SKM-1 treated with dmso at 0.1 percent for 144 hours (cell line): ENCODE measurements at regions not wholly inside any gene's neighbourhood (a gene's known extent, or its start where the extent isn't known, plus 50 kb on each side); places are given as distances from the start of the nearest gene placed in this dataset.

Source experiments
- DNase-seq: peaks from one replicate; lab custom pipeline; 2025; ENCODE audit not compliant: unreplicated experiment; lab: John Stamatoyannopoulos, UW

- DNase-seq, result no peak
Measured at GRCh38 chr1:103256490-103256889, 148.2 kb upstream of the COL11A1 start.

DNA sequence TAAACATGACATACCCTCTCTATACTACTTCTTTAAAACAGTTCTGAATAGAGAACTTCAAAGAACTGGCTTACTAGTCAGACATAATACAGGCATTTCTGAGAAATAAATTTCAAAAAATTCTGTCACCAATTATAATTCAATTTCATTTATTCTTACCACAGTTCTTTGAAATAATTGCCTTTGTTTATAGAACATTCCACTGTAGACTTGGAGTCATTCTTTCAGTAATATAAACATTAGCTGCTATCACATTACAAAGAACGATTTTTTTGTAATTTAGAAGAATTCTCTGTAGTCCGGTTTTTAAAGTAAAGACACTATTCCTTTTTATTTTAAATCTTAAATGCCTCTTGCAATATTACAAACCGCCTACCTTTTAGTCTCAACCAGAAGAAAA is 146.4 kb upstream of the COL11A1 start:
- DNase-seq, result no peak

DNA sequence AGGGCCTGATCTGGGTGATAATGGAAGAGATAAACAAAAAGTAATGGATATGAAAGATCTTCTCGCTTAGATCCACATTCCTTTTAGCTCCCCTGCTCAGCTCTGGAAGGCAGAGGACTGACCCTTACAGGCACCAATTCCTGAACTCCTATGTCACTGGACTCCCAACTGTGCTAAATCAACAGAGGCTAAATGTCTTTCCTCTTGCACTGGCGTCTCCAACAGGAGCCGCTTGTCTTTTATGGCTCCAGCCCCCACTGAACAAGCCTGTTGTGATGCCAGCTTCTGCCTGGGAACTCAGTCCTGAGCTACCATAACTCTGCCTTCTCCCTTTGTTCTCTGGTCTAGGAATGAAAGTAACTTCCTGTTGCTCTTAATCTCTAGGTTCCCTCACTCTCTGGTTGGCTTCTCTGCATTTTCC is 142.1 kb upstream of the COL11A1 start:
- no peak for DNase-seq

- DNase-seq, result no peak
Measured at GRCh38 chr1:103248417-103249102, 140.2 kb upstream of the COL11A1 start.

DNA sequence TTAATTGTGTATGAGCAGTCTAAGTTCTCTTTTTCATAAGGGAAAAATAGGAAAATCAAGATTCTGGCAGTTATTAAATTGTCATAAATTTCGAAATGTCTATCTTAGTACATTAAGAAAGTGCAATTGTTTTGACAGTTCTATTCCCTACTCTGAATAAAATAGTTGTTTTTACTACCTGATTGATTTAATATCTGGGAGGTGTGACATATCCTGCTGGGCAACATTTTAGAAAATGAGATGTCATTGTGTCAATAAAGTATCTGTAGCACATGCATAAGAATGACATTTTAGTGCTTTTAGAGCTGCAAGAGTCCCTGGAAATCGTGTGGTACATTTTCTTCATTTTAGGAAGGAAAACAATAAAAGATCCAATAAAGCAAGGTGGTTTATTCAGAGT is 139.2 kb upstream of the COL11A1 start:
- DNase-seq, result no peak

GRCh38 chr1:103243481-103243880 is 135.2 kb upstream of the COL11A1 start:
- no peak for DNase-seq

- no peak for DNase-seq
Measured at GRCh38 chr1:103239034-103239433, 130.7 kb upstream of the COL11A1 start.

- DNase-seq, result no peak
Measured at GRCh38 chr1:103230061-103230460, 121.7 kb upstream of the COL11A1 start.

DNA sequence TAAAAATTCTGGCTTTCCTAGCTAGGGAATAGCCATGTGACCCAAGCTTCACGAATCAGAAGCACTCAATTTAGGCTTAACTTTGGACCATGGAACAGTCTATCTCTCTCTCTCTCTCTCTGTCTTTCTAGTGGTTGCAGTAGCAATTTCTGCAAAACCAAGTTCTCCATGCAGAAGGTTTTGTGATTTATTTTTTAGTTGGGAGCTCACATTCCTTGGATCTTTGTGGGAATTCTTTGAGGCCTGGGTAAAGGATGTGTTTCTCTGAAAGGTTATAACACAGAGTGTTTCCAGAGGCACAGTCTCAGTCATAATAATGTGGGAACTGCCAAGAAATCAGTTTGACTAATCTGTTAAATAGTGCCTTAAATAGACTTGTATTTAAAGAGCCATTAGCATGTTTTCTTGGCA is 112.3 kb upstream of the COL11A1 start:
- no peak for DNase-seq

DNA sequence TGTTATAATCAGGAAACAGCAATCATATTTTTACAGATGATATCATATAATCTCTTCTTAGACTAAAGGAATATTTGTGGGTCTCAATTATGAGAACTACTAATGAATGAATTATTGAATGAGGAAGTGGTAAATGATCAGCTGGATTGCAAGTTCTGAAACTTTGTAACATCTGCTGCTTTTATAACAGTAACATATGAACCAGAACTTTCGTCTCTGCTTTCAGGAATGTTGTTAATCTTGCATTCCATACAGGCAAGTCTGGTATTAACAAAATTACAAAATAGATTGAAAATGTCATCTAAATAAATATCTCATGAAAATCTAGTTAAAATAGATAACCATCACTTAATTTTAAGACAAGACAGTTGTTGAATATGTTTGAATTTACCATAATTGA is 110.5 kb upstream of the COL11A1 start:
- no peak for DNase-seq

GRCh38 chr1:103218369-103218768 is 110.0 kb upstream of the COL11A1 start:
- no peak for DNase-seq

- no peak for DNase-seq
Measured at GRCh38 chr1:103211073-103211472, 102.8 kb upstream of the COL11A1 start.

- no peak for DNase-seq
Measured at GRCh38 chr1:103208844-103209243, 100.5 kb upstream of the COL11A1 start.

- DNase-seq, result no peak
Measured at GRCh38 chr1:103199001-103199400, 90.7 kb upstream of the COL11A1 start.

- no peak for DNase-seq
Measured at GRCh38 chr1:103198076-103198475, 89.8 kb upstream of the COL11A1 start.

DNA sequence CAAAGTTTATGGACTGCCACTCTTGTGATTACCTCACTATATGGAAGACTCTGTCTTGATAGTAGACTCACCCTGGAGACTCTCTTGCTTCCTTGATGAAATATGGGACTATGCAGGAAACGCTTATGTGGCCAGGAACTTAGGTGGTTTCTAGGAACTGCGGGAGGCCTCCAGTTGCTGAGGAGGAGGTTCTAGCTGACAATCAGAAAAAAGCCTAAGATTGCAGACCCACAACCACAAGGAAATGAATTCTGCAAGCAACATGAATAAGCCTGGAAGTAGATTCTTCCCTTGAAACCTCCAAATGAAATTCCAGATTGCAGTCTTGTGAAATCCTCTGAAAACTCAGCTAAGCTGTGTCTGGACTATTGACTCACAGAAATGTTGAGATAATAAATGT is 88.9 kb upstream of the COL11A1 start:
- DNase-seq, result no peak

DNA sequence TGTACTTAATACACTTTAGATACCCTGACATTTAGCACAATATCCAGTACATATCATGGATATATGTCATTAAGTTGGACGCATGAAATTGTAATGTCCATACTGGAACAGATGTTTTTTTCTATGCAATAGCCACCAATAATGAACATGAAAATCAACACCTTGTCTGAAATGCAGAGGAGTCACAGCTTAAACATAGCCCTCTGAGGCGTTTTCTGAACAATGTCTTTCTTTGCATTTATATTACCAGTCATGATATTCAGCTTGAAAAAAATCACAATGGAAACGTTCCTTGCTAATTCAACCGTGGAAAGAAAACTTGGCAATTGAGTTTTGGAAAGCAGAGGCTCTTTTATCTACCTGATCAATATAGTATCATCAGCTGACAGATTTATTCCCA is 86.7 kb upstream of the COL11A1 start:
- no peak for DNase-seq

DNA sequence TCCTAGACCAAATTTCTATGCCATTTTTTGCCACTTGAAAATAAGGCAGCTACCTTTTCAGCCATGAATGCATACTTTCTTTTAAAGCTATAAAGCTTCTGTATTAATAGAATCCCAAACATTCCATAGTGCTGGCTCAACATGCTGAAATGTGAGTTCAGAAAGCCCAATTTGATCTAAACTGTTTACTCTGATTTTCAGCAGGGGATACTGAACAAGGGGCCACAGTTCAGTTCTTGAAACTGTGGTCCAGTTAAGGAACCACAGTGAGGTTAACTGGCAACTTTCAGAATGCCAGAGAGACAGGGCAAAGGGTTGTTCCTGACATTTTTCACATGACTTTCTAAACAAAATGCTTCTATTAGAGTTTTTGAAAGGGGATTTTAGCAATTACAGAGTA is 85.7 kb upstream of the COL11A1 start:
- DNase-seq, result no peak

DNA sequence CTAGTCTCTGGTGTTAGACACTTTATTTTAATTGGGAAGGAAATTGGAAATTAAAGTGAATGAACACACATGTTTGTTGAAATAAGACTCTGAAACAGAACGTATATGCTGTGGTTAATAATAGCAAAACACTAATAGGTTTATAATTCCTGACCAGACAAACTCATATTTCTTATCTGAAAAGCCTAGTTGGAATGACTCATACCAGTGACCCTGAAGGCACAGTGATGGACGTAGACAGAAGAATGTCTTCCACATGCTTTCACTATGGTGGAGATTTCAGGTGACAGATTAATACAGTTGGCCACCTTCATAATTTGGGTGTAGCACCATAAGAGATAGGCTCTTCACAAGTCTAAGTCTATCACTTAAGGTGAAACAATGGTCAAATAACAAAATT is 83.0 kb upstream of the COL11A1 start:
- no peak for DNase-seq

DNA sequence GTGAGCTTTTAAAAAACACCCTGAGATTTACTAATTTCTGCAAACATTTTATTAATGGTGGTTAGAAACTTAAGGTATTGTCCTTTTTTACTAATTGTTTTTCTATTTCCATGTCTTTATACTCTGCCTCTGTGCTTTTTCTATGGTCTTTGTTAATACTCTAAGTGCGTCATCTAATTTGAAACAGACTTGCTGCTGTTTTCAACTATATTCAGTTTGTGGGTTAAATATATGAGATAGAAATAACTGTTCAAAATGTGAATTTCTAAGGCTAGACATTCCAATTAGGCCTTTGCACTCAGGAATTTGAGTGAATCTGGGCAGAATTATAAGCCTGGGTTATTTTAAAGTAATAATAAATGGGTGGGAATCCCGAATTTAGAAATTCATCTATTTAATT is 82.4 kb upstream of the COL11A1 start:
- DNase-seq, result no peak

- DNase-seq, result no peak
Measured at GRCh38 chr1:103187673-103188072, 79.4 kb upstream of the COL11A1 start.

DNA sequence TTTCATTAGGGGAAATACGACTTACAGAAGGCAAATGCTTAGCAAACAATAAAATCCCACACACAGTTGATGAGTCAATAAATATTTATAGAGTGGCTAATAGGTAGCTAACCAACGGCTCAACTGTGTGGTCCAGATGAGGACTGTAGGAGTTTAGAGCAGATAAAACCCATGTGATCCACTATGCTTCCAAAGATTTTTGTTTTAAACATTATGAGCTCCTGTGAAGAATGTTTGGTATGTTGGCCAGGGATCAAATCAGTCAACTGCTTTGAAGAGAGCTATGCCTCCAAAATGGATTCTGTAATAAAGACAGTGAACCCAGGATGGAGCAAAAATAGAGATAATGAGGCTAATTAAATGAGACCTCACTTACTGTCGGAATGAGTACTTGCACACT is 72.3 kb upstream of the COL11A1 start:
- DNase-seq, result no peak

DNA sequence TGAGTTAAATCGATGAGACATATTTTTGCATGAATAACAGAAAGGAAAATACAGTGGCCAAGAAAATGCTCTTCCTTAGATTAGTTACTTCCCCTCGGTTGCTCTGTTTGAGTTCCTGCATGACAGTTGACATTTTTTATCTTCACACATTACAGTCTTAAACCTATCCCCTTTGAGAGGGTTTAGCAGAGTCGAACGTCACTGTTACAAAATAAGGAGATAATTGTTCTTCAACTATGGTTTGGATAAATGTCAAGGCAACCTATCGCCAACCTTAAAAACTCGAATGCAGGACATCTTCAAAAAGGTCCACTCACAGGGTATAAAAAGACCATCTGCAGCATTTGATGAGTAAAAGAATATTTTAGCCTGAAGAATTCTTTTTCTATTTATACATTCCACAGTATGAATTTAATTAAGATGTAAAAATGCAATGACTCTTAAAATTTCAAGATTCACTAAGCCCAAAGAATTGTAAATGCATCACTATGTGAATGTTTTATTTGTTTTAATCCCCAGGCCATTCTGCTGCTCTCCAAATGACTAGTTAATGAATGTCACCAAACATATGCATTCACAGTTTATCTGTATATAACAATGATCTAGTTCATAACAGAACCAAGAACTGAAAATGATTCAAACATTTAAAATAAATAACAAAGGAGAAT is 68.9 kb upstream of the COL11A1 start:
- DNase-seq, result no peak
